ACHN (cell line): ENCODE measurements at regions not wholly inside any gene's neighbourhood (a gene's known extent, or its start where the extent isn't known, plus 50 kb on each side); places are given as distances from the start of the nearest gene placed in this dataset.

ENCODE experiments used
- DNase-seq: peaks from one replicate; pipeline ENCODE4 v3.0.0-alpha.2; 2015
- in situ Hi-C: cut with HindIII; loops from 2 replicates; pipeline ENCODE4 v1.10.0; 2017; ENCODE audit warnings: low sequenced_read_pairs, low pct_ligation_motif_present, low pct_unique_long_range_greater_than_20kb

DNA sequence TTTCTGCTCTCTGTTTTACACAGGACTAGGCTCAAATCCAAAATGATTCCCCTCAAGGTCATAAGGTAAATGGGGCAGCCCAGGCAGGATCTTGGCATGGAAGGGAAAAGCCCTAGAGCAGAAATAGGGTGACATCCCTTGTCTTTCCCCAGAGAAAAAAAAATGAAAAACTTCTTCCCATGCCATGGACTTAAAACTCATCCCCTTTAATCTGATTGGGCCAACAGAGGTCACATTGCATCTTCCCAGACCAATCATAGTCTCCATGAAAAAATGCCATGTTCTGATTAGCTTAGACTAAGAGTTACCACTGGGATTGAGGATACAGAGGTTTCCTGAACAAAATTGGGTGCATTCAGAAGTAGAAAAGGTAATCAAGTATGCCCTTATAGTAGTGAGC is 241.3 kb upstream of the LRTM1 start:
- in situ Hi-C loops: no loop called here
- DNase-seq: no peak

- in situ Hi-C loops: no loop called here
- DNase-seq: no peak
These were observed 239.9 kb upstream of the LRTM1 start for GRCh38 chr3:55167586-55168317.

DNA sequence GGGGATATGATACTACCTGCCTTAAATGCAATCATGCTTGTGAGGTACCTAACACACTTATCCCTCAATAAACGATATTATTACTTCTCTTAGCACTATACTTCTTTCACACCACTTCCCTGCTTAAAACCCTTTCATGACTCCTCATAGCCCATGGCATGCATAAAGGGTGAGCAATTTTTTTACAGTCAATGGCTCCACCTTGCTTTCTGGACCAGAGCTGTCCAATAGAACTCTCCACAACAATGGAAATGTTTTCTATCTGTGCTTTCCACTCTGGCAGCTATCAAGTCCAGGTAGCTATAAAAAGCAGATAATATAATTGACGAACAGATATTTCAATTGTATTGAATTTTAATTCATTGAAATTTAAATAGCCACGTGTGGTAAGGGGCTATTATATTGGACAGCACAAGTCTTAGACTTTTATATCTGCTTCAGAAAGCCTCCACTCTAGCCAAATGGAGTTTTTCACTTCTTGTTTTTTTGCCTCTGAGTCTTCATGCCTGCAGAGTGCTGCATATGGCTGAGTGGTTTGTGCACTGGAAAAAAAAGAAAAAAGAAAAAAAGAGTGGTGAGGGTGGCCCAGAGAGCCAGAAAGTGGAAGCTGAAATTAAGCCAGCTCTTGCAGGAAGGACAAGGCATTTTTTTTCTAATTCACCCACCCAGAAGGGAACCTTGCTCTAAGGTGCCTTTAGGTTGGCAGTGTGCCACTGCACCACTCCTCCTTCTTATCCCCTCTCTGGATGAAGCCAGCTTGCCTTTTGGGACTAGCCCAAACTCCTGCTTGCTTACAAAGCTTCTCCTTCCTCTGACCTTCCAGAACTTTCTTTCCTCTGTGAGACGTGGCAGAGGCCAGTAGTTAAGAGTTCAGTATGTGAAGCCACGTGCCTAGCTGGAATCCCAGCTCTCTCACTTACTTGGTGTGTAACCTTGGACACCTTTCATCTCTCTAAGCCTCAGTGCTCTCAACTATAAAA is 239.0 kb upstream of the LRTM1 start:
- in situ Hi-C loops: no loop called here
- DNase-seq: no peak

DNA sequence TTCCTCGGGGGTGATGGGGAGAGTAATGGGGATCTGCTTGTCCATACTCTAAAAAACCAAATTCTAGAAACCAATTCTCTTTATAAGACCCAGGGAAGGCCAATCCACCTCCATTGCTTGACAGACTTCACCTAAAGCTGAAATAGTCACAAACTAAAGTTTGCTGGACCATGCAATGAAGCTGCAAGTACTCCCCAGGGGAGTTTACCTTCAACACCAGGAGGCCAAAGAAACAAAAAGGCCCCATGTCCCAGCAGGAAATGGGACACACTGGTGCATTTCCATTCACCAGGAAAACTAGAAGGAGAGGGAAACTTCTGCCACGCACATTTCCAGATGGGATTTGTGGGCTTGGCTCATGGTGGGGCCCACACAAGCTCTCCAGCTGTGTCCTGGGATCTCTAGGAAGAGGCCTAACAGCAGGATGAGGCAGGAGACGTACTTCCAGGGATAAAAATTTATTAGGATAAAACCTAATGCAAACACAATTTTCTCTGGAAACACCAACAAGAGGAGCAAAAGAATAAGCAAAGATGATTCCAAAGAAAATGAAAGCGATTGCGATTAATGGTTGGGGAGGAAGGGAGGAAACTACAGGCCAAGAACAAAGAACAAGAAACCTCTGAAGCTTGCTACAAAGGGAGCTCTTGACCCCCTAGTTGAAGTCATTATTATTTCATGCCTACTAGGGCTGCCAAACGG is 238.0 kb upstream of the LRTM1 start:
- in situ Hi-C loops: no loop called here
- no peak for DNase-seq

- DNase-seq: no peak
- in situ Hi-C loops: no loop called here
These were observed 237.4 kb upstream of the LRTM1 start for GRCh38 chr3:55165278-55165677.

DNA sequence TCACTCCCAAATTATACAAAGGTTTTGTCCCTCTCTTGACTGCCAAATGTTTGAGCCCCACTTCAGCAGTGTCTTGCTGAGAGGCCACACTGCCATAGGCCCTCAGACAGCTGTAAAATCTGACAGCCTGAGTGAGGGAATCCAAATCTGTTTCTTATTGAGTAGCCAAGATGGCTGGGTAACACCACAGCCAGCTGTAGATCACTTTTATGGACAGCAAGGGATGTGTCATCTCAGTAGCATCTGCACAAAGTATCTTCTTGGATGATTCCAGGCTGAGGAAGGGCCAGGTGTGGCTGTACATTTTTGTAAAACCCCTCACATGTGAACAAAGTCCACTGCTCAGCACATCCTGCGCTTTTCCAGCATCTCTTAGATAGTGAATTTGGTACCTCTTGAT is 237.0 kb upstream of the LRTM1 start:
- no peak for DNase-seq
- in situ Hi-C loops: no loop called here

DNA sequence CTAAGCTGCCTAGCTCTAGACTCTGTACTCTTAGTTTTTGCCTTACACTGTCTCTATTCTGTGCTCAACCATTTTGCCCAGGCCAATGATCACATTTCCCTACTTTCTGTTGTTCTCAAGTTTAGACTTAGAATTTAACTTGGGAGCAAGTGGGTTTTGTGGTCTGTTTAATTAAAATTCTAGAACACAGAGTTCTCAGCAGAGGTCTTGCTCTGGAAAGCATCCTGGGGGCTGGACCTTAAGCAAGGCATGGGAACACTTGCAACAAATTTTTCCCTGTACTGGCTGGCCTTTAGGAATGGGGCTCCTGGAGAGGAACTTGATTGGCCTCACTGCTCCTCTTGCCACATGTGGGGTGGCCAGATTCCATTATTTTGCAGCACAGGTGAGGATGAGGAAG is 236.3 kb upstream of the LRTM1 start:
- in situ Hi-C loops: no loop called here
- no peak for DNase-seq

DNA sequence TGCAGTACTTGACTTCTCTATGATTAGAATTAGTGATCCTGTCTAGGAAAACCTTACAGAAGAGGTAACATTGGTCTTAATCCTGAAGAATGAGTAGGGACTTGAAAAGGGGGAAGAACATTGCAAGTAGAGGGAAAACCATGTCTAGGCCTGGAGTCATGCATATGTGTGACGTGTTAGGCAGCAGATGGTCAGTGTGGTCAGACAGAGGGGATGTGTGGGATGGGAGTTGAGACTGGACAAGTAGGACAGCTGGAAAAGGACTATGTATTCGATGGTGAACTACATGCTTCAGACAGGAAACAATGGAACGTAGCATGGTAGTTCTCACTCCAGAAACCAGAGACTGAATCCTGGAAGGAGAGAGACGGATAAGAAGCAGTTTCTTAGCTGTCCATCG is 235.6 kb upstream of the LRTM1 start:
- in situ Hi-C loops: no loop called here

DNA sequence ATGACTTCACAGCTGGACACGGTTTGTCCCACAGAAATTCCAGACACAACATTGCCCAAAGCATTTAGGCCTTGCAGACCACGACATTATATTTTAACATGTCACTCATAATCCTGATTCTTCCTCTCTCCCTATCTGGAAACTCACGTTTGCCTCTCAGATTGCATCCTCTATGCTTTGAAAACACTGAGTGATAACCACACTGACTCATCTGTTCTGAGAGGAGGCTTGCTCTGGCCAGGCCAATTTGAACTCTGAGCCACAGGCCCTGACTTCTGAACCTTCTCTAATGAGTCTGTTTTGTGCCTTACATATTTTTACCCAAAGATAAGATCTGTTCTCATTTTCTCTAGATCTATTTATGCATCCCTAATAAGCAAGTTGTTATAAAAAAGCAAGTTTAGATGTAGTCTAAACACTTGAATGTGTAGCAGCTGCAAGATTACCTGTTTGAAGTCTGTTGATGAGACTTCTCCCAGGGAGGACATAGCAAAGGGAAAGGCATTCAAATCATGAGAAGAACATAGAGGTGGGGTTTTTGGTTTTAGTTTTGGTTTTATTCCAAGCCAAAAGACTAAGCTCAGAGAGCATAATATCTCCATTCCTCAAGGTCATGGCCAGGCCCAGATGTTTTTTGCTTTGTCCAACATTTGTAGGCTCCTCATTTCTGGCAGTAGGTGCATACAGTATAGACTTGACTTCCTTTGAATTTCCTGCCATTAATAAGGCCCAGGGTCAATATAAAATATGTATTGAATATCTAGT is 234.4 kb upstream of the LRTM1 start:
- in situ Hi-C loops: no loop called here
- peak; percentile 43 for DNase-seq

More for the DNA sequence above, 235.6 kb upstream of the LRTM1 start:
- DNase-seq: no peak

GRCh38 chr3:55161231-55161630 is 233.4 kb upstream of the LRTM1 start:
- DNase-seq: no peak
- in situ Hi-C loops: no loop called here

DNA sequence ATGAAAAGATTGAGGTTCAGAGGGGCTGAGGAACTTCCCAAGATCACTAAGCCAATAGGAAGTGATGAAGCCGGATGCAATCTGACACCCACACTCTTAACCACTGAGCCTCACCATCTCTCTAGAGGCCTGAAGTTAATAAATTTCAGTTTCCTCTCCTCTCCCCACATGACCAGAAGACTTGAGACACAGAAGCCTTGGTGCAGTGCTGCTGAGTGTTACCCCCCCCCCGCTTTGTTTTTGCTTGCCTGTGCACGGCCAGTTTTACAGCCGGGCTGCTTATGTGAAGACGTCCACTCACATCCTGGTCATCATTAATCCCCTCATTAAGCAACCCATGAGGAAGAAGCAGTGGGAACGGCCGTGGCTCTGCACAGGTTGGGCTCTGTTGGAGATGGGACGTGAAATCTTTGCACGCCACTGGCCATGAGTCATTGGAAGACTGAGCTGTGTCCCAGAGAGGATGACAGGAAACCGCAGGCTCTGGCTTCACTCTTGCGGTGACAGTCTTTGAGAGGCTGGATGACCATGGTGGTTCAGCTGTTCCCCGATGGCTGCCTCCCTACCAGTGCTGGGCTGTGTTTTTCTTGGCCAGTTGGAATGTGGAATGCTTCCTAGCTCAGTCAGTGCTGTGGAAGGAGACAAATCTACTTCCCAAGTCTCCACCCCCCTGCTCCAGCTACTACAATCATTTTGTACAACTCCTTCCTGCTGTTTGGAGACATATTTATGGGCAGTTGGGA is 232.6 kb upstream of the LRTM1 start:
- DNase-seq: peak; percentile 94
- in situ Hi-C loops: no loop called here

- DNase-seq: no peak
- in situ Hi-C loops: no loop called here
These were observed 231.9 kb upstream of the LRTM1 start for GRCh38 chr3:55159711-55160110.

- DNase-seq: no peak
- in situ Hi-C loops: no loop called here
These were observed 231.2 kb upstream of the LRTM1 start for GRCh38 chr3:55159016-55159415.

DNA sequence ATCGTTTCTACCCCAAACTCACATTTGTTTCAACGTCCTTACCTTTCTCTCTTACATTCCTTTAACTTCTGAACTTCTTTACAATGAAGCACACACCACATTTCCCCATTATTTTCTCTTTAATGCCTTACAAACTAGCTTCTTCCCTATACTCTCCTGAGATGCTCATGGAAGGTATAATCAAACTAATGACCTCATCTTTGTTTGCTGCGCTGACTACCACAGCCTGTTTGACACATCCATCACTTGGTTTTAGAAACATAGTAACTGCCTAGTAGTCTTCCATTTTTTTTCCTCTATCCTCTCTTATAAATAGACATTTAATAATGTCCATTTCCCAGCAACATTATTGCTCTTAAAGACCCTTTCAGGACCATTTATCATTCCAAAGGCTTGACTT is 230.5 kb upstream of the LRTM1 start:
- no peak for DNase-seq
- in situ Hi-C loops: no loop called here

GRCh38 chr3:55157731-55158130 is 229.9 kb upstream of the LRTM1 start:
- no peak for DNase-seq
- in situ Hi-C loops: no loop called here

- in situ Hi-C loops: no loop called here
- no peak for DNase-seq
These were observed 229.2 kb upstream of the LRTM1 start for GRCh38 chr3:55156851-55157650.
